ENCODE measurements at regions not wholly inside any gene's neighbourhood (a gene's known extent, or its start where the extent isn't known, plus 50 kb on each side); places are given as distances from the start of the nearest gene placed in this dataset.

- no peak for TF ChIP-seq POLR2A (IDR thresholded peaks at IDR 0.05)
- no peak for TF ChIP-seq CTCF (IDR thresholded peaks at IDR 0.05)
- H3K27me3 ChIP-seq, result no peaks in the 10 kb centered on the region
- no peak overlapping the region for H3K4me3 ChIP-seq
- H3K36me3 ChIP-seq, result no peaks in the 10 kb centered on the region
- 70 to 79% (median 76%) methylated on average over 3 of the region's 3 CpGs for WGBS, 4 donors
- intact Hi-C loops (cut with DNase I), result no loop called here
- no peaks in the 10 kb centered on the region for H3K9me3 ChIP-seq
- ATAC-seq (no peak), DNase-seq (no peak)
- no peak overlapping the region for H3K27ac ChIP-seq
- H3K4me1 ChIP-seq, result no peaks in the 10 kb centered on the region
These were observed 157.6 kb upstream of the PKN2 start for GRCh38 chr1:88526456-88526855.

- ATAC-seq, result no peak
- Histone ChIP-seq H3K27me3 (no peaks in the 10 kb centered on the region), H3K27ac (no peak overlapping the region), H3K4me1 (no peaks in the 10 kb centered on the region), H3K9me3 (no peaks in the 10 kb centered on the region), H3K36me3 (no peaks in the 10 kb centered on the region), H3K4me3 (no peak overlapping the region)
- DNase-seq, result no peak
- intact Hi-C loops (cut with DNase I), result no loop called here
- TF ChIP-seq POLR2A (IDR thresholded peaks at IDR 0.05), result no peak
- no peak for TF ChIP-seq CTCF (IDR thresholded peaks at IDR 0.05)
- WGBS, 4 donors, result 85 to 93% (median 90%) methylated on average over 4 of the region's 4 CpGs
These were observed 155.3 kb upstream of the PKN2 start for GRCh38 chr1:88528792-88529191.

GRCh38 chr1:88529581-88529980 lies 154.5 kb upstream of the PKN2 start:
- 81 to 95% (median 93%) methylated on average over 6 of the region's 6 CpGs for WGBS, 4 donors
- no peak for DNase-seq
- H3K9me3 ChIP-seq, result no peaks in the 10 kb centered on the region
- H3K4me3 ChIP-seq, result no peak overlapping the region
- no peaks in the 10 kb centered on the region for H3K27me3 ChIP-seq
- H3K36me3 ChIP-seq, result no peaks in the 10 kb centered on the region
- no peaks in the 10 kb centered on the region for H3K4me1 ChIP-seq
- no peak overlapping the region for H3K27ac ChIP-seq
- no peak for ATAC-seq
- intact Hi-C loops (cut with DNase I), result no loop called here
- TF ChIP-seq POLR2A (IDR thresholded peaks at IDR 0.05) (no peak), CTCF (IDR thresholded peaks at IDR 0.05) (no peak)

GRCh38 chr1:88530246-88530645 lies 153.8 kb upstream of the PKN2 start:
- Histone ChIP-seq H3K4me3 (no peak overlapping the region), H3K36me3 (no peaks in the 10 kb centered on the region), H3K4me1 (no peaks in the 10 kb centered on the region), H3K9me3 (no peaks in the 10 kb centered on the region), H3K27ac (no peak overlapping the region), H3K27me3 (no peaks in the 10 kb centered on the region)
- 86 to 91% (median 87%) methylated on average over 3 of the region's 3 CpGs for WGBS, 4 donors
- intact Hi-C loops (cut with DNase I), result no loop called here
- ATAC-seq (no peak), DNase-seq (no peak)
- TF ChIP-seq POLR2A (IDR thresholded peaks at IDR 0.05) (no peak), CTCF (IDR thresholded peaks at IDR 0.05) (no peak)
